HG02884 (cell line): ENCODE measurements at regions not wholly inside any gene's neighbourhood (a gene's known extent, or its start where the extent isn't known, plus 50 kb on each side); places are given as distances from the start of the nearest gene placed in this dataset.

Experiments
- ATAC-seq: cut with Tn5 transposase; IDR thresholded peaks from one replicate; pipeline ENCODE4 v1.9.1; 2021; ENCODE audit warnings: mild to moderate bottlenecking, moderate library complexity; ENCODE audit not compliant: unreplicated experiment

- ATAC-seq, result no peak
Observed at GRCh38 chr18:22034276-22034675, 135.1 kb upstream of the GATA6 start.

GRCh38 chr18:22040533-22040932 lies 128.9 kb upstream of the GATA6 start:
- ATAC-seq, result no peak

GRCh38 chr18:22043837-22044236 lies 125.6 kb upstream of the GATA6 start:
- ATAC-seq, result no peak

GRCh38 chr18:22044474-22045220 lies 124.7 kb upstream of the GATA6 start:
- no peak for ATAC-seq

- no peak for ATAC-seq
Observed at GRCh38 chr18:22045221-22045918, 124.0 kb upstream of the GATA6 start.

- no peak for ATAC-seq
Observed at GRCh38 chr18:22046473-22046872, 122.9 kb upstream of the GATA6 start.

- no peak for ATAC-seq
Observed at GRCh38 chr18:22047485-22047884, 121.9 kb upstream of the GATA6 start.

- ATAC-seq, result no peak
Observed at GRCh38 chr18:22048221-22048620, 121.2 kb upstream of the GATA6 start.

GRCh38 chr18:22048932-22049615 lies 120.3 kb upstream of the GATA6 start:
- ATAC-seq, result no peak

- ATAC-seq, result no peak
Observed at GRCh38 chr18:22052405-22053105, 116.8 kb upstream of the GATA6 start.

GRCh38 chr18:22055466-22056238 lies 113.7 kb upstream of the GATA6 start:
- ATAC-seq, result no peak

- no peak for ATAC-seq
Observed at GRCh38 chr18:22056950-22057349, 112.4 kb upstream of the GATA6 start.

- ATAC-seq, result no peak
Observed at GRCh38 chr18:22057908-22058527, 111.4 kb upstream of the GATA6 start.

GRCh38 chr18:22060361-22060760 lies 109.0 kb upstream of the GATA6 start:
- no peak for ATAC-seq

GRCh38 chr18:22063102-22063501 lies 106.3 kb upstream of the GATA6 start:
- ATAC-seq, result no peak

GRCh38 chr18:22063672-22064071 lies 105.7 kb upstream of the GATA6 start:
- ATAC-seq, result no peak

- no peak for ATAC-seq
Observed at GRCh38 chr18:22064581-22064980, 104.8 kb upstream of the GATA6 start.

- no peak for ATAC-seq
Observed at GRCh38 chr18:22065311-22065710, 104.1 kb upstream of the GATA6 start.

GRCh38 chr18:22066083-22066485 lies 103.3 kb upstream of the GATA6 start:
- ATAC-seq, result no peak

- no peak for ATAC-seq
Observed at GRCh38 chr18:22067109-22067508, 102.3 kb upstream of the GATA6 start.
